Right lobe of liver (tissue), 4 donors: ENCODE measurements at regions not wholly inside any gene's neighbourhood (a gene's known extent, or its start where the extent isn't known, plus 50 kb on each side); places are given as distances from the start of the nearest gene placed in this dataset.

Source experiments
- CTCF ChIP-seq, 4 donors: fragments of 200-600 bp in 3 of 4; fragments of 450-650 bp in 1 of 4; IDR thresholded peaks; one replicate each; pipeline versions ENCODE4 v1.5.1 to v1.8.0; 2016 to 2022; ENCODE audit warnings: antibody characterized with exemption in 4 of 4, mild to moderate bottlenecking in 2 of 4
- POLR2A ChIP-seq: fragments of 450-650 bp; IDR thresholded peaks from one replicate; pipeline ENCODE4 v1.6.1; 2017; ENCODE audit warnings: antibody characterized with exemption, mild to moderate bottlenecking
- donor health status: DM: no; HTN: no; CAD: no.
- donor health status: DM: no; HTN: no; CAD: no.
- donor health status: DM: no; HTN: yes; CAD: no.

GRCh38 chr12:131494216-131494615 lies 216.7 kb upstream of the SFSWAP start:
- TF ChIP-seq CTCF (IDR thresholded peaks at IDR 0.05) (no peak), POLR2A (no peak)
